ENCODE measurements at regions not wholly inside any gene's neighbourhood (a gene's known extent, or its start where the extent isn't known, plus 50 kb on each side); places are given as distances from the start of the nearest gene placed in this dataset.

- Mint-ChIP-seq H3K36me3 (ENCODE audit: low read depth) (no peaks in the 10 kb centered on the region), H3K27me3 (ENCODE audit: low read depth) (no peaks in the 10 kb centered on the region), H3K4me1 (ENCODE audit: low read depth) (no peaks in the 10 kb centered on the region), H3K9me3 (ENCODE audit: insufficient read depth) (no peaks in the 10 kb centered on the region), H3K4me3 (no peak overlapping the region), H3K27ac (no peak overlapping the region)
- ChIA-PET POLR2A (no interaction called here), CTCF (no interaction called here)
- no peak for ATAC-seq
- no peak for DNase-seq
Observed at GRCh38 chr1:208857465-208857864, 613.3 kb upstream of the PLXNA2 start.

GRCh38 chr1:208858738-208859137 is 614.6 kb upstream of the PLXNA2 start:
- Mint-ChIP-seq H3K27me3 (ENCODE audit: low read depth) (no peaks in the 10 kb centered on the region), H3K4me3 (no peak overlapping the region), H3K27ac (no peak overlapping the region), H3K9me3 (ENCODE audit: insufficient read depth) (no peaks in the 10 kb centered on the region), H3K36me3 (ENCODE audit: low read depth) (no peaks in the 10 kb centered on the region), H3K4me1 (ENCODE audit: low read depth) (no peaks in the 10 kb centered on the region)
- no peak for ATAC-seq
- ChIA-PET CTCF (no interaction called here), POLR2A (no interaction called here)
- no peak for DNase-seq

- ATAC-seq = no peak
- no peak overlapping the region for H3K27ac Mint-ChIP-seq
- ChIA-PET POLR2A (no interaction called here), CTCF (no interaction called here)
- no peak for DNase-seq
- no peaks in the 10 kb centered on the region for H3K27me3 Mint-ChIP-seq (ENCODE audit: low read depth)
- no peaks in the 10 kb centered on the region for H3K9me3 Mint-ChIP-seq (ENCODE audit: insufficient read depth)
- no peaks in the 10 kb centered on the region for H3K36me3 Mint-ChIP-seq (ENCODE audit: low read depth)
- no peak overlapping the region for H3K4me3 Mint-ChIP-seq
- no peaks in the 10 kb centered on the region for H3K4me1 Mint-ChIP-seq (ENCODE audit: low read depth)
Observed at GRCh38 chr1:208864366-208864965, 620.3 kb upstream of the PLXNA2 start.

GRCh38 chr1:208866386-208866955 is 622.3 kb upstream of the PLXNA2 start:
- Mint-ChIP-seq H3K4me3 (no peak overlapping the region), H3K4me1 (ENCODE audit: low read depth) (no peaks in the 10 kb centered on the region), H3K9me3 (ENCODE audit: insufficient read depth) (no peaks in the 10 kb centered on the region), H3K36me3 (ENCODE audit: low read depth) (no peaks in the 10 kb centered on the region), H3K27me3 (ENCODE audit: low read depth) (no peaks in the 10 kb centered on the region), H3K27ac (no peak overlapping the region)
- no peak for DNase-seq
- CTCF ChIA-PET = no interaction called here
- POLR2A ChIA-PET = no interaction called here
- ATAC-seq = no peak

GRCh38 chr1:208868554-208868953 is 624.4 kb upstream of the PLXNA2 start:
- ChIA-PET CTCF (no interaction called here), POLR2A (no interaction called here)
- no peak for ATAC-seq
- Mint-ChIP-seq H3K4me1 (ENCODE audit: low read depth) (no peaks in the 10 kb centered on the region), H3K4me3 (no peak overlapping the region), H3K36me3 (ENCODE audit: low read depth) (no peaks in the 10 kb centered on the region), H3K9me3 (ENCODE audit: insufficient read depth) (no peaks in the 10 kb centered on the region), H3K27me3 (ENCODE audit: low read depth) (no peaks in the 10 kb centered on the region), H3K27ac (no peak overlapping the region)
- DNase-seq = no peak

- no peak for ATAC-seq
- H3K36me3 Mint-ChIP-seq (ENCODE audit: low read depth) = no peaks in the 10 kb centered on the region
- H3K9me3 Mint-ChIP-seq (ENCODE audit: insufficient read depth) = no peaks in the 10 kb centered on the region
- no peak overlapping the region for H3K4me3 Mint-ChIP-seq
- H3K27ac Mint-ChIP-seq = no peak overlapping the region
- H3K4me1 Mint-ChIP-seq (ENCODE audit: low read depth) = no peaks in the 10 kb centered on the region
- POLR2A ChIA-PET = no interaction called here
- DNase-seq = no peak
- no peaks in the 10 kb centered on the region for H3K27me3 Mint-ChIP-seq (ENCODE audit: low read depth)
- CTCF ChIA-PET = no interaction called here
Observed at GRCh38 chr1:208874915-208875314, 630.7 kb upstream of the PLXNA2 start.

GRCh38 chr1:208879022-208879421 is 634.8 kb upstream of the PLXNA2 start:
- CTCF ChIA-PET = no interaction called here
- POLR2A ChIA-PET = no interaction called here
- ATAC-seq (no peak), DNase-seq (no peak)
- no peak overlapping the region for H3K27ac Mint-ChIP-seq
- no peak overlapping the region for H3K4me3 Mint-ChIP-seq
- H3K36me3 Mint-ChIP-seq (ENCODE audit: low read depth) = no peaks in the 10 kb centered on the region
- no peaks in the 10 kb centered on the region for H3K9me3 Mint-ChIP-seq (ENCODE audit: insufficient read depth)
- H3K4me1 Mint-ChIP-seq (ENCODE audit: low read depth) = no peaks in the 10 kb centered on the region
- H3K27me3 Mint-ChIP-seq (ENCODE audit: low read depth) = no peaks in the 10 kb centered on the region

- H3K4me1 Mint-ChIP-seq (ENCODE audit: low read depth) = no peaks in the 10 kb centered on the region
- ChIA-PET POLR2A (no interaction called here), CTCF (no interaction called here)
- no peak overlapping the region for H3K27ac Mint-ChIP-seq
- no peaks in the 10 kb centered on the region for H3K36me3 Mint-ChIP-seq (ENCODE audit: low read depth)
- H3K27me3 Mint-ChIP-seq (ENCODE audit: low read depth) = no peaks in the 10 kb centered on the region
- DNase-seq (no peak), ATAC-seq (no peak)
- H3K9me3 Mint-ChIP-seq (ENCODE audit: insufficient read depth) = no peaks in the 10 kb centered on the region
- no peak overlapping the region for H3K4me3 Mint-ChIP-seq
Observed at GRCh38 chr1:208880433-208881100, 636.4 kb upstream of the PLXNA2 start.

GRCh38 chr1:208885060-208885459 is 640.9 kb upstream of the PLXNA2 start:
- H3K9me3 Mint-ChIP-seq (ENCODE audit: insufficient read depth) = no peaks in the 10 kb centered on the region
- POLR2A ChIA-PET = no interaction called here
- CTCF ChIA-PET = no interaction called here
- DNase-seq = no peak
- no peak overlapping the region for H3K4me3 Mint-ChIP-seq
- H3K4me1 Mint-ChIP-seq (ENCODE audit: low read depth) = no peaks in the 10 kb centered on the region
- H3K27ac Mint-ChIP-seq = no peak overlapping the region
- no peaks in the 10 kb centered on the region for H3K36me3 Mint-ChIP-seq (ENCODE audit: low read depth)
- no peaks in the 10 kb centered on the region for H3K27me3 Mint-ChIP-seq (ENCODE audit: low read depth)
- no peak for ATAC-seq

GRCh38 chr1:208885650-208886049 is 641.5 kb upstream of the PLXNA2 start:
- no peaks in the 10 kb centered on the region for H3K4me1 Mint-ChIP-seq (ENCODE audit: low read depth)
- DNase-seq (no peak), ATAC-seq (no peak)
- no peak overlapping the region for H3K27ac Mint-ChIP-seq
- H3K4me3 Mint-ChIP-seq = no peak overlapping the region
- no peaks in the 10 kb centered on the region for H3K27me3 Mint-ChIP-seq (ENCODE audit: low read depth)
- ChIA-PET CTCF (no interaction called here), POLR2A (no interaction called here)
- no peaks in the 10 kb centered on the region for H3K9me3 Mint-ChIP-seq (ENCODE audit: insufficient read depth)
- no peaks in the 10 kb centered on the region for H3K36me3 Mint-ChIP-seq (ENCODE audit: low read depth)

- POLR2A ChIA-PET = no interaction called here
- CTCF ChIA-PET = no interaction called here
- Mint-ChIP-seq H3K36me3 (ENCODE audit: low read depth) (no peaks in the 10 kb centered on the region), H3K4me1 (ENCODE audit: low read depth) (no peaks in the 10 kb centered on the region), H3K27ac (no peak overlapping the region), H3K27me3 (ENCODE audit: low read depth) (no peaks in the 10 kb centered on the region), H3K4me3 (no peak overlapping the region), H3K9me3 (ENCODE audit: insufficient read depth) (no peaks in the 10 kb centered on the region)
- ATAC-seq = no peak
- no peak for DNase-seq
Observed at GRCh38 chr1:208888376-208888775, 644.2 kb upstream of the PLXNA2 start.

GRCh38 chr1:208892147-208892546 is 648.0 kb upstream of the PLXNA2 start:
- no peaks in the 10 kb centered on the region for H3K27me3 Mint-ChIP-seq (ENCODE audit: low read depth)
- no peak overlapping the region for H3K27ac Mint-ChIP-seq
- ATAC-seq = no peak
- H3K9me3 Mint-ChIP-seq (ENCODE audit: insufficient read depth) = no peaks in the 10 kb centered on the region
- H3K4me3 Mint-ChIP-seq = no peak overlapping the region
- POLR2A ChIA-PET = no interaction called here
- DNase-seq = no peak
- no peaks in the 10 kb centered on the region for H3K36me3 Mint-ChIP-seq (ENCODE audit: low read depth)
- CTCF ChIA-PET = no interaction called here
- H3K4me1 Mint-ChIP-seq (ENCODE audit: low read depth) = no peaks in the 10 kb centered on the region

GRCh38 chr1:208893251-208893650 is 649.1 kb upstream of the PLXNA2 start:
- Mint-ChIP-seq H3K27ac (no peak overlapping the region), H3K4me1 (ENCODE audit: low read depth) (no peaks in the 10 kb centered on the region), H3K4me3 (no peak overlapping the region), H3K36me3 (ENCODE audit: low read depth) (no peaks in the 10 kb centered on the region), H3K9me3 (ENCODE audit: insufficient read depth) (peaks cover 4% of the 10 kb centered on the region), H3K27me3 (ENCODE audit: low read depth) (no peaks in the 10 kb centered on the region)
- ChIA-PET POLR2A (no interaction called here), CTCF (interaction anchor here (0.9 kb wide), 1 partner anchor 165 kb away, joined by 3 read pairs; no protein-coding TSS in a partner anchor)
- ATAC-seq (no peak), DNase-seq (no peak)
